Spleen (tissue), 11 donors: ENCODE measurements at regions not wholly inside any gene's neighbourhood (a gene's known extent, or its start where the extent isn't known, plus 50 kb on each side); places are given as distances from the start of the nearest gene placed in this dataset.
"Not testable (repeated sequence)": the region's sequence is repeated elsewhere in the genome, so short reads cannot be mapped to it uniquely, and the experiment has no call there.

Experiments
- DNase-seq: peaks from one replicate; pipeline ENCODE4 v3.0.0-alpha.2; 2020
- H3K27ac ChIP-seq, 8 donors: fragments of 200-600 bp; sonication (generic) in 7 of 8; 1 replicate in 4 of 8; 2 replicates in 4 of 8; pipeline versions ENCODE4 v1.5.0 to v1.8.0; 2016 to 2021; ENCODE audit warnings: inconsistent platforms in 4 of 8, mild to moderate bottlenecking in 4 of 8, moderate library complexity in 1 of 8
- H3K27me3 ChIP-seq, 7 donors: fragments of 200-600 bp; sonication (generic) in 6 of 7; replicated peaks in 1 of 7; 1 replicate in 4 of 7; 2 replicates in 3 of 7; pipeline versions ENCODE4 v1.5.0 to v1.8.0; 2016 to 2021; ENCODE audit warnings: inconsistent platforms in 3 of 7, mild to moderate bottlenecking in 1 of 7
- H3K36me3 ChIP-seq, 6 donors: fragments of 200-600 bp; sonication (generic) in 5 of 6; 1 replicate in 4 of 6; 2 replicates in 2 of 6; pipeline versions ENCODE4 v1.5.0 to v1.8.0; 2016 to 2021; ENCODE audit warnings: inconsistent platforms in 2 of 6
- H3K4me1 ChIP-seq, 6 donors: fragments of 200-600 bp; sonication (generic) in 5 of 6; 1 replicate in 3 of 6; 2 replicates in 3 of 6; pipeline versions ENCODE4 v1.5.0 to v1.8.0; 2016 to 2021; ENCODE audit warnings: inconsistent platforms in 3 of 6
- H3K4me3 ChIP-seq, 8 donors: fragments of 200-600 bp; sonication (generic) in 7 of 8; 1 replicate in 4 of 8; 2 replicates in 4 of 8; pipeline versions ENCODE4 v1.5.0 to v1.8.0; 2016 to 2021; ENCODE audit warnings: inconsistent platforms in 4 of 8, mild to moderate bottlenecking in 4 of 8, moderate library complexity in 2 of 8
- H3K9me3 ChIP-seq, 8 donors: fragments of 200-600 bp; sonication (generic) in 7 of 8; 1 replicate in 4 of 8; 2 replicates in 4 of 8; pipeline versions ENCODE4 v1.5.0 to v1.8.0; 2016 to 2021; ENCODE audit warnings: inconsistent platforms in 4 of 8
- CTCF ChIP-seq, 11 experiments: fragments of 200-600 bp in 7 of 11; fragments of 450-650 bp in 4 of 11; sonication (generic) in 4 of 11; IDR thresholded peaks in 8 of 11; conservative IDR thresholded peaks in 3 of 11; 1 replicate in 7 of 11; 2 replicates in 4 of 11; pipeline versions ENCODE4 v1.4.0 to v1.8.0; 2016 to 2021; ENCODE audit warnings: antibody characterized with exemption in 11 of 11, inconsistent platforms in 4 of 11, mild to moderate bottlenecking in 1 of 11
- POLR2A ChIP-seq, 3 donors: fragments of 450-650 bp; IDR thresholded peaks; one replicate each; pipeline ENCODE4 v1.5.1; 2017; ENCODE audit warnings: antibody characterized with exemption in 3 of 3, mild to moderate bottlenecking in 1 of 3
- POLR2AphosphoS5 ChIP-seq, 3 donors: sonication (generic); formaldehyde crosslinking; IDR thresholded peaks; one replicate each; pipeline ENCODE4 v1.5.1; 2017; ENCODE audit warnings: antibody characterized with exemption in 3 of 3
- WGBS, 5 donors: extraction: QIAGEN DNeasy Blood & Tissue Kit in 3 of 5; methylation state at CpG; one replicate each; pipeline versions ENCODE4 v1.1.5 to v1.1.7; 2013 to 2018; 5-methylcytosine and 5-hydroxymethylcytosine counted together
- intact Hi-C: fragments of 100-400 bp; cut with DNase I; formaldehyde crosslinking; loops from one replicate; pipeline ENCODE4 v1.15.0; 2023; ENCODE audit warnings: low total_unique reads
- donor health status: healthy with polysubstance abuse.
- donor health status: DM: no; HTN: no; CAD: no; lungs with moderate emphysema.
- donor health status: DM: no; HTN: no; CAD: no.
- donor health status: Bipolar disorder and iron deficiency.
- donor health status: healthy.
- donor health status: DM: no; HTN: no; CAD: no.
- donor health status: DM: yes; HTN: yes; CAD: no.

DNA sequence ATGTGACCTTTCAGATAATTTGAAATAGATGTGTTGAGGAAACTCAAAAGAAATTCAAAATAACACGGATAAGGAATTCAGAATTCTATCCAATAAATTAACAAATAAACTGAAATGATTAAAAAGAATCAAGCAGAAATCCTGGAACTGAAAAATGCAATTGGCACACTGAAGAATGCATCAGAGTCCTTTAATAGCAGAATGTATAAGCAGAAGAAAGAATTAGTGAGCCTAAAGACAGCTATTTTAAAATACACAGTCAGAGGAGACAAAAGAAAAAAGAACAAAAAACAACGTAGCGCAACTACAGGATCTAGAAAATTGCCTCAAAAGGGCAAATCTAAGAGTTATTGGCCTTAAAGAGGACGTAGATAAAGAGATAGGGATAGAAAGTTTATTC lies 99.6 kb upstream of the SAMSN1 start:
- no peak for DNase-seq
- WGBS, 5 donors: 73 to 82% (median 80%) methylated on average over 4 of the region's 4 CpGs

DNA sequence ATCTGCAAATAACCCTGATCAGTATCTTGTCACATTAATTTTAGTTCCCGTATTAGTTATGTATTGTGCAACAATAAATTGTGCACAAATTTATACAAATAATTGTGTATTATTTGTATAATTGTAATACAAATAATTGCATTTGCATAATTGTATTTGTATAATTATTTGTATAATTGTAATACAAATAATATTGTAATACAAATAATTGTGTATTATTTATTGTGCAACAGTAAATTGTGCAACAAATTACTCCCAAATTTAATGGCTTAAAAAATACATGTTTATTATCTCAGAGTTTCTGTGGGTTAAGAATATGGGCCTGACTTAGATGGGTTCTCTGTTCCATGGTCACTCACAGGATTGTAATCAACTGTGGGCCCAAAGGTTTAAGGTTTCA lies 86.2 kb upstream of the SAMSN1 start:
- intact Hi-C loops: no loop called here
- WGBS, 5 donors: 94 to 100% (median 96%) methylated on average over 1 of the region's 1 CpG
- DNase-seq: no peak
- Histone ChIP-seq H3K36me3 (no peaks in the 10 kb centered on the region), H3K27ac (no peak overlapping the region), H3K9me3 (no peaks in the 10 kb centered on the region), H3K4me1 (peaks cover 0 to 12% (median 0%) of the 10 kb centered on the region in 6 donors), H3K27me3 (no peaks in the 10 kb centered on the region), H3K4me3 (no peak overlapping the region)
- no peak for TF ChIP-seq CTCF (IDR thresholded peaks at IDR 0.05 in 8 of 11, conservative IDR thresholded peaks at IDR 0.05 in 3 of 11)
- no peak for TF ChIP-seq POLR2AphosphoS5 (IDR thresholded peaks at IDR 0.05)
- TF ChIP-seq POLR2A (IDR thresholded peaks at IDR 0.05): no peak

More for the DNA sequence above, 99.6 kb upstream of the SAMSN1 start:
- Histone ChIP-seq H3K4me3 (no peak overlapping the region), H3K27me3 (no peaks in the 10 kb centered on the region), H3K36me3 (no peaks in the 10 kb centered on the region), H3K27ac (no peak overlapping the region), H3K9me3 (peaks cover 0 to 31% (median 24%) of the 10 kb centered on the region in 8 donors), H3K4me1 (no peaks in the 10 kb centered on the region)
- intact Hi-C loops: no loop called here
- TF ChIP-seq POLR2A (IDR thresholded peaks at IDR 0.05) (no peak), POLR2AphosphoS5 (IDR thresholded peaks at IDR 0.05) (no peak), CTCF (IDR thresholded peaks at IDR 0.05 in 8 of 11, conservative IDR thresholded peaks at IDR 0.05 in 3 of 11) (no peak)

GRCh38 chr21:14630556-14631069 lies 84.5 kb upstream of the SAMSN1 start:
- intact Hi-C loops: no loop called here
- no peak for DNase-seq
- no peaks in the 10 kb centered on the region for H3K36me3 ChIP-seq
- 28 to 41% (median 34%) methylated on average over 2 of the region's 2 CpGs for WGBS, 5 donors
- H3K27ac ChIP-seq: no peak overlapping the region
- no peaks in the 10 kb centered on the region for H3K27me3 ChIP-seq
- no peak overlapping the region for H3K4me3 ChIP-seq
- TF ChIP-seq POLR2AphosphoS5 (IDR thresholded peaks at IDR 0.05) (no peak), CTCF (IDR thresholded peaks at IDR 0.05 in 8 of 11, conservative IDR thresholded peaks at IDR 0.05 in 3 of 11) (no peak), POLR2A (IDR thresholded peaks at IDR 0.05) (no peak)
- peaks cover 0 to 12% (median 0%) of the 10 kb centered on the region in 6 donors for H3K4me1 ChIP-seq
- H3K9me3 ChIP-seq: peaks cover 0 to 3% (median 0%) of the 10 kb centered on the region in 8 donors

- WGBS, 5 donors: 75 to 91% (median 85%) methylated on average over 5 of the region's 5 CpGs
- Histone ChIP-seq H3K4me3 (no peak overlapping the region), H3K27ac (no peak overlapping the region), H3K4me1 (peaks cover 0 to 12% (median 0%) of the 10 kb centered on the region in 6 donors), H3K36me3 (no peaks in the 10 kb centered on the region), H3K9me3 (peaks cover 0 to 5% (median 0%) of the 10 kb centered on the region in 8 donors), H3K27me3 (no peaks in the 10 kb centered on the region)
- intact Hi-C loops: no loop called here
- DNase-seq: no peak
- no peak for TF ChIP-seq POLR2AphosphoS5 (IDR thresholded peaks at IDR 0.05)
- no peak for TF ChIP-seq POLR2A (IDR thresholded peaks at IDR 0.05)
- no peak for TF ChIP-seq CTCF (IDR thresholded peaks at IDR 0.05 in 8 of 11, conservative IDR thresholded peaks at IDR 0.05 in 3 of 11)
Observed at GRCh38 chr21:14629461-14629860, 83.3 kb upstream of the SAMSN1 start.

DNA sequence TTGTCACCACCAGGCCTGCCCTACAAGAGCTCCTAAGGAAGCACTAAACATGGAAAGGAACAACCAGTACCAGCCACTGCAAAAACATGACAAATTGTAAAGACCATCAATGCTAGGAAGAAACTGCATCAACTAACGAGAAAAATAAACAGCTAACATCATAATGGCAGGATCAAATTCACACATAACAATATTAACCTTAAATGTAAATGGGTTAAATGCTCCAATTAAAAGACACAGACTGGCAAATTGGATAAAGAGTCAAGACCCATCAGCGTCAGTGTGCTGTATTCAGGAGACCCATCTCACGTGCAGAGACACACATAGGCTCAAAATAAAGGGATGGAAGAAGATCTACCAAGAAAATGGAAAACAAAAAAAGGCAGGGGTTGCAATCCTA lies 77.0 kb upstream of the SAMSN1 start:
- 89 to 95% (median 90%) methylated on average over 3 of the region's 3 CpGs for WGBS, 5 donors
- DNase-seq, H3K27me3 ChIP-seq, H3K36me3 ChIP-seq, H3K4me1 ChIP-seq, H3K27ac ChIP-seq, H3K4me3 ChIP-seq, intact Hi-C loops: not testable (repeated sequence)
- peaks cover 0 to 27% (median 13%) of the 10 kb centered on the region in 8 donors for H3K9me3 ChIP-seq
